Activated CD8-positive, alpha-beta memory T cell treated with anti-CD3 and anti-CD28 coated beads for 36 hours (primary cell): ENCODE measurements at regions not wholly inside any gene's neighbourhood (a gene's known extent, or its start where the extent isn't known, plus 50 kb on each side); places are given as distances from the start of the nearest gene placed in this dataset.
"Not testable (repeated sequence)": the region's sequence is repeated elsewhere in the genome, so short reads cannot be mapped to it uniquely, and the experiment has no call there.

ENCODE experiments used
- CTCF ChIA-PET: fragments of 350-600 bp; sonication (Branson Sonifier 250); formaldehyde crosslinking; loops from one replicate; lab custom pipeline; 2021; ENCODE audit warnings: antibody characterized with exemption; lab: Charles Lee
- POLR2A ChIA-PET: fragments of 350-600 bp; sonication (Branson Sonifier 250); formaldehyde crosslinking; loops from one replicate; lab custom pipeline; 2021; ENCODE audit warnings: antibody characterized with exemption; lab: Charles Lee

- POLR2A ChIA-PET: no interaction called here
- CTCF ChIA-PET: no interaction called here
These were observed 216.3 kb downstream of the RNF144A start for GRCh38 chr2:7133521-7133920.

DNA sequence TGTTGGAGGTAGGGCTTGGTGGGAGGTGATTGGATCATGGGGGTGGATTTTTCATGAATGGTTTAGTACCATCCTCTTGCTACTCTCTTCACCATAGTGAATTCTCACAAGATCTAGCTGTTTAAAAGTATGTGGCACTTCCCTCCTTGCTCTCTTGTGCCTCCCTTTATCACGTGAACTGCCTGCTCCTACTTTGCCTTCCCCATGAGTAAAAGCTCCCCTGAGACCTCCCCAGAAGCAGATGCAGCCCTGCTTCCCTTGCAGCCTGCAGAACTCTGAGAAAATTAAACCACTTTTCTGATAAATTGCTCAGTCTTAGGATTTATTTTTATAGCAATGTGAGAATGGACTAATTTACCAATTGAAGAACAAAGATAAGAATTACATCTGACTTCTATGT, 223.1 kb downstream of the RNF144A start:
- CTCF ChIA-PET: no interaction called here
- POLR2A ChIA-PET: no interaction called here

GRCh38 chr2:7145707-7146106, 228.5 kb downstream of the RNF144A start:
- POLR2A ChIA-PET: no interaction called here
- CTCF ChIA-PET: no interaction called here

DNA sequence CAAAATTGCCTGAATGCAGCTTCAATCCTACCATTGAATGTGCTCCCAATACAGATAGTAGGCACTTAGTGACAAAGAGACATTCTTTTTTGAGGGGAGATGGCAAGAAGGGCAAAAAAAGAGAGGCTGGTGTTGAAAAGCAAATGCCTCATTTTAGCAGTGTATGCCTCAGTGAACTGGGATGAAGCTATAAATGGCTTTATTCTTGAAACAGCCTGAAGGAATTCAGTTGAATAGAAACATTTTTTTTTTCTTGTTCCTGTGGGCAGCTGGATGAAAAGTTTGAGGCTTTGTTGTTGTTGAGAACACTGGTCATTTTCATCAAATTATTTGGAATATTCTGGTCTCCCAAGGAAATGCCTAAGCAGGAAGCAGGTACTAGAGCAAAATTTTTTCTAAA, 228.9 kb downstream of the RNF144A start:
- POLR2A ChIA-PET: no interaction called here
- CTCF ChIA-PET: no interaction called here

- CTCF ChIA-PET: no interaction called here
- POLR2A ChIA-PET: no interaction called here
These were observed 237.4 kb downstream of the RNF144A start for GRCh38 chr2:7154656-7155055.

GRCh38 chr2:7161501-7161900, 244.3 kb downstream of the RNF144A start:
- CTCF ChIA-PET: no interaction called here
- POLR2A ChIA-PET: no interaction called here

GRCh38 chr2:7165736-7166135, 248.5 kb downstream of the RNF144A start:
- ChIA-PET POLR2A (interaction anchor here (0.6 kb wide), 1 partner anchor 545 kb away, joined by 3 read pairs; no protein-coding TSS in a partner anchor), CTCF (no interaction called here)

DNA sequence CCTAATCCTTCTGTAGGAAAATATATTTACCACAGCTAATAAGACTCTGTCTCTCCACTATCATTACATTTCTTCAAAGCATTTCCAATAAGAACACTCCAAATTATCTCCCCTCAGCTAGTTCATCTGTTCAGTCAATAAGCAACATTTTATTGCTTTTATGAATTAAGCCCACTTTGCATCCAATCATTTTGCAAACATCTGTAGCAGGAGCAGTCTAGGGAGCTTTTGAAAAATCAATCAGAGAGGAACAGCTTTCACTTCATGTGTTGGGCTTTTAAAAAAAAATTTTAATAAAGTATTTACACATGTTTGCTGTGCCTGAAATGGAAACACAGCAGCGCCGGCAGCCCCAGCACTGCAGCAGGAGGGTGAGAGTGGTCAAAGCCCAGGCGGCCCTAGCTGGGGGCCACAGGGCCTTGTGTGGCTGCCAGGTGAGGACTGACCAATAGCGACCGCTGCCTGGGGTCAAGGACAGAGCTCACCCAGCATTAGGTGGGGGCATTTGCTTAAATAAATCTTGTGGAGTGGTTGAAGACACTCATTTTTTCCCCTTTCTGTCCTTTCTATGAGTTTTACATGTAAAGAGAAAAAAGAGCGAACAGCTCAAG, 250.7 kb downstream of the RNF144A start:
- POLR2A ChIA-PET: no interaction called here
- CTCF ChIA-PET: no interaction called here

- ChIA-PET CTCF (no interaction called here), POLR2A (no interaction called here)
These were observed 252.4 kb downstream of the RNF144A start for GRCh38 chr2:7169593-7169992.

GRCh38 chr2:7178996-7179395, 261.8 kb downstream of the RNF144A start:
- POLR2A ChIA-PET: not testable (repeated sequence)

DNA sequence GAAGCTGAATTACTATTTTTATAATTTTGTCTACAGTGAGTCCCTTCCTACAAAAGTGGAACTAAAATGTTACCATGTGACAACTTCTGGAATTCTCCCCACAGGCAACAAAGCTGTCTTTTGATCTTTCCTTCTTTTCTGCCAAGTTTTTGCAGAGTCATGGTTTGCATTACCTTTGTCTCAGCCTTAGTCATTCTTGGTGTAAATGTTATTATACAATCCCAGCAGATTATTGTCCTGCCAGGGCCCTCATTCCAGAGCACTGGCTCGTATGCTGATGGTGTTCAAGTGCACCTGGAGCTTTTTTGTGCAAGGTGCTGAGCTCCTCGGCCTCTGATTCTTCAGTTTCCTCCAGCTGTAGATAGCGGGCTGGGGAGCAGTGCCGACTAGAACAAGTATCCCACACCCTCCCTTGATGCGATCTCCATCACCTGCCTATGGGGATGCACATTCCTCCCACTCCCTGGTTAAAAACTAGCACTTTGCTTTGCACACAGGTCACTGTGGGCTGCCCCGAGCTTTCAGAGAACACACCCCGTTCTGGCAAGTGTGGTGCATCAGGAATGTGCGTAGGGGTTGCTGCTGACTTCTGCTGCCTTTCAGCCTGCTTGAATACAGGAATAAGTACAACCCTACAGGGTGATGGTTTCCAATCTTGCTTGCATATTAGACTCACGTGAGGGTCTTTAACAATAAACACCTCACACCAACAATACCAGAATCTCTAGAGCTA, 263.6 kb downstream of the RNF144A start:
- CTCF ChIA-PET: no interaction called here

More at GRCh38 chr2:7178996-7179395, 261.8 kb downstream of the RNF144A start:
- CTCF ChIA-PET: not testable (repeated sequence)

GRCh38 chr2:7182525-7182924, 265.3 kb downstream of the RNF144A start:
- ChIA-PET CTCF (no interaction called here), POLR2A (no interaction called here)

More for the DNA sequence above, 263.6 kb downstream of the RNF144A start:
- POLR2A ChIA-PET: no interaction called here

- POLR2A ChIA-PET: no interaction called here
- CTCF ChIA-PET: no interaction called here
These were observed 271.9 kb downstream of the RNF144A start for GRCh38 chr2:7189106-7189505.

- ChIA-PET POLR2A (no interaction called here), CTCF (no interaction called here)
These were observed 273.5 kb downstream of the RNF144A start for GRCh38 chr2:7190587-7191324.

GRCh38 chr2:7191932-7192331, 274.7 kb downstream of the RNF144A start:
- POLR2A ChIA-PET: no interaction called here
- CTCF ChIA-PET: no interaction called here

DNA sequence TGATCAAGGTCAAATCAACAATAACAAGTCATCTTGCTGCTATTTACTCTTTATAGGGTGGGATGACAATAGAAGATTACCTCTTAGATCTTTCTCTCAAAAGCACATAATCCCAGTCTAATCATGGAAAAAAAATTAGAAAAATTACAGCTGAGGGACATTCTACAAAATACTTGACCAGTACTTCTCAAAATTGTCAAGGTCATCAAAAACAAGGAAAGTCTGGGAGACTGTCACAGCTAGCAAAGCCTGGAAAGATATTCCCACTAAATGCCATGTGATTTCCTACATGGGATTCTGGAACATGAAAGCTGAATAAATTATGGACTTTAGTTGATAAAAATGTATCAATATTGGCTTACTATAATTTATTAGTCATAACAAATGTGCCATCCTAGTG, 276.2 kb downstream of the RNF144A start:
- ChIA-PET CTCF (no interaction called here), POLR2A (no interaction called here)

GRCh38 chr2:7194950-7195349, 277.7 kb downstream of the RNF144A start:
- ChIA-PET POLR2A (no interaction called here), CTCF (no interaction called here)

GRCh38 chr2:7196883-7197282, 279.7 kb downstream of the RNF144A start:
- CTCF ChIA-PET: no interaction called here
- POLR2A ChIA-PET: no interaction called here

DNA sequence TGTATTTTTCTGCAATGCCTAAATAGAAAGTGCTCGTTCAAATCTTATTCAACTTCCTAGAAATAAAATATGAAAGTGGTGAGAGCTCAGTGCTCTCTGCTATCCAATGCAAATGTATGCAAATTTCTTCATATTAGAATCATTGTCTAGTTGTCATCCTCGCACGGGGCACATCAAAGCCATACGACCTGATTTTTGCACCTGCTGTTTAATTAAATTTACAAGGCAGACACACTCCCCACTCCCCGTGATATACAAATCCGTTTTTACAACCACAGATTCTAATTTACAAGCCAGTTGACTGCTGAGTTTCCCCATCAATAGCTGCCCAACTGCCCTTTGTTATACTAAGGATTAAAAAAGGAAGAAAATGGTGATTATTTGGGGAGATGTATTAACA, 284.6 kb downstream of the RNF144A start:
- ChIA-PET CTCF (no interaction called here), POLR2A (no interaction called here)

DNA sequence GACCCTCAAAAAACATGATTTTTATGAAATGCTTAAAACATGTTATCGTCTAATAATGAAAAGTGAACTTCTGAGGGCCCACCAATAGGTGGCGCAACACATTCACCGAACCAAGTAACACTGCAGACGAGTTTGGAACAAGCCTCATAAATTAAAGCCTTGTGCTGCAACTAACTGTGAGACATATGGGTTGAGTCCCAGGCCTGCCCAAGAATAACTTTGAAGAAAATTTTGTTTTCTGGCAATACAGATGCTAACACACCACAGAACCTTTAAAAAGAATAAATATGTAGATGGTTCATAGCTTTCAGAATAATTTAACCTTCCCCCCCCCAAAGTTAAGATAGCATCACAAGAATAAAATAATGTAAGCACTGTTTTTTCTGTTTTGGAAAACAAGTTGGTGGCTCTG, 285.9 kb downstream of the RNF144A start:
- ChIA-PET CTCF (interaction anchor here (0.7 kb wide), 1 partner anchor 1533 kb away, joined by 3 read pairs; no protein-coding TSS in a partner anchor), POLR2A (no interaction called here)
